RPMI8226 (cell line): ENCODE measurements at regions not wholly inside any gene's neighbourhood (a gene's known extent, or its start where the extent isn't known, plus 50 kb on each side); places are given as distances from the start of the nearest gene placed in this dataset.
"Not testable (repeated sequence)": the region's sequence is repeated elsewhere in the genome, so short reads cannot be mapped to it uniquely, and the experiment has no call there.

Experiments used
- DNase-seq: peaks from one replicate; pipeline ENCODE4 v3.0.0-alpha.2; 2015

DNA sequence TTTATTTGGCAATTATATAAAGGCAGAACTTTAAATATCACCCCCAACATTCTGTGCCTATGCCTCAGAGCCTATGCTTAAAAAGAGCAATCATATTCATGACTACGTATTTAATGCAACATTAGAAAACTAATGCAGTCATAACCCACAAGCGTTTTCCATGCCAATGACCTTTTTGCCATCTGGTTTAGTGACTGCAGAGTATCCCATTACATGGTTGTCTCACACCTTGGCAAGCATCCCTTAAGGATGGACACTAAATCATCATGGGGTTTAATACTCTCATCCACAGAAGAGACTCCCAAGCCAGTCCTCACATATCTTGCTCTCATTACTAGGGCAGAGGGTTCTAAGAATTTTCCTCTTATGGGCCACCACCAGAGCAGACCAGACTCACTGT lies 188.2 kb upstream of the PLGLB2 start:
- not testable (repeated sequence) for DNase-seq

GRCh38 chr2:87565116-87565515 lies 182.8 kb upstream of the PLGLB2 start:
- DNase-seq: not testable (repeated sequence)

GRCh38 chr2:87566531-87566930 lies 181.4 kb upstream of the PLGLB2 start:
- not testable (repeated sequence) for DNase-seq

- DNase-seq: not testable (repeated sequence)
These were observed 180.8 kb upstream of the PLGLB2 start for GRCh38 chr2:87567093-87567492.

DNA sequence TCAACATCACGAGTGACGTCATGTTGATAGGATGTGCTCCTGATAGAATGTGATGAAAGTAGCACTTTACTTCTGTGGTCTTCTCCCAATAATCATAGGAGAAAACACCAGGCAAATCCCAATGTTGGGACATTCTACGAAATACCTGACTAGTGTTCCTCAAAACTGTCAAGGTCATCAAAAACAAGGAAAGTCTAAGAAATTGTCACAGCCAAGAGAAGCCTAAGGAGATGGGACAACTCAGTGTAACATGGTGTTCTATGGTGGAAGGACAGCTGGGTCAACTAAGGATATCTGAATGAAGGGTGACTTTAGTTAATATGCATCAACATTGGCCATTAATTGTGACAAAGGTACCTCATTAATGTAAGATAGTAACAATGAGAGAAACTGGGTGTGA lies 180.0 kb upstream of the PLGLB2 start:
- DNase-seq: not testable (repeated sequence)

- DNase-seq: not testable (repeated sequence)
These were observed 179.2 kb upstream of the PLGLB2 start for GRCh38 chr2:87568554-87569278.

DNA sequence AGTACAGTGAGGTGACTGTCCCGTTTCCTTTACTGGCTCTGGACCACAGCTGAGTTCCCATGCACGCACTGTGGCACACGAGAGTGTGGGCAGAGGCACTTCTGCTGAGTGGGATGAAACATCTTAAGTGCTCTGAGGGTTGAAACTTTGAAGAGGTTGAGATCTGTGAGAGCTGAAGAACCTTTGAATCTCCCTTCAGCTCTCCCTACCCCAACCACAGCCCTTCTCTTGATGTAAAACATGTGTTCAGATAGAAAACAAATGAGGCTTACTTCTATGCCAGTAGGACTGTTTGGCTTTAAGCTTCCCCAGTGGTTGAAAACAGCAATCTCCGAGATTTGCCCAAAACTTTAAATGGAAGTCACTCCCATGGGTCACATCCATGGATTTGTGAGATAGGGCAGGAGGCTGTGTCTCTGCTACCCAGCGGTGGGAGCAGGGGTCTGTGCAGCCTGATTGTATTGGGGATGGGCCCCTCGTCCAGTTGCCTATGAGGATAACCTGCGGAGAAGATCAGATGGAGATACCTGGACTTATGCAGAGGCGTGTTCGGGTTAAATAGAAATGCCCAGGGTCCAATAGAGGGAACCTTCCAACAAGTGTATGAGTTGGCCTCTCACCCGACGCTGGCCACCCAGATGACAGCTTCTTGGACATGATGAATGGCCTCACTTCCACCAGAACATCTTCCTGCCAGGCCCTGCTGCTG lies 178.0 kb upstream of the PLGLB2 start:
- not testable (repeated sequence) for DNase-seq

- DNase-seq: not testable (repeated sequence)
These were observed 175.9 kb upstream of the PLGLB2 start for GRCh38 chr2:87571889-87572465.

GRCh38 chr2:87572906-87573305 lies 175.0 kb upstream of the PLGLB2 start:
- DNase-seq: not testable (repeated sequence)

GRCh38 chr2:87573386-87574192 lies 174.3 kb upstream of the PLGLB2 start:
- DNase-seq: not testable (repeated sequence)

- DNase-seq: not testable (repeated sequence)
These were observed 173.4 kb upstream of the PLGLB2 start for GRCh38 chr2:87574193-87575119.

DNA sequence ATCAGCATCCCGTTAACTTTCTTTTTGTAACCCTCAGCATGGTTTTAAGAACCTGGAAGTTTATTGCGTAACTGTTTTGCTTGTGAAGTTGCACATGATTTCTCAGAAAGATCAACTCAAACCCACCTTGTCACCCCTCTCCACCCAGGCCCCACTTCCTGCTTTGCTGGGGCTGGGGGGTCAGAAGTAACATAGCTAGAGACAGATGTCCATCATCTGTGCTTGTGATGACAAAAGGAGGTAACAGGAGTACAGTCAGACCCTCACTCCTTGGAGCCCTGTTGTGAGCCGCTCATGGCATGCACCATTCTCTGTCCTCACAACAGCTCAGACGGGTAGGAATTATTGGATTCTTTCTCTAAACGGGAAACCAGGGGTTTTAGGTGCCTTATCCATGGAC lies 172.7 kb upstream of the PLGLB2 start:
- not testable (repeated sequence) for DNase-seq

DNA sequence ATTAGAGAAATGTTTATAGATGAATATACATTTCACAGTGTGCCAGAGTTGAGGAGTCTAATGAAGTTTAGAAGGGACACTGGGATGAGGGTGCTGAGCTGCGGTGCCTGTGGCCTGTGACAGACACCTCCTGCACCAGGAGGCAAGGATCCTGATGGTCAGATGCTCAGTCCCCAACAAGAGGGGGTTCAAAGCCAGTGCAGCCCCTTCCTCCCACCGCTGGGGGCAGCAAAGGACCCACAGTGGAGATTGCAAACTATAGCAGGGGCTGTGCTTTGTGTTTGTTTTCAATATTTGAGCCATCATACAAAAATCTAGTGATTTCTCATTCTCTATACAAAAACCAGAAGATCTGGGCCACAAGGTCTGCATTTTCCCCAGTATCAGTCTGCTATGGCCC lies 170.5 kb upstream of the PLGLB2 start:
- DNase-seq: not testable (repeated sequence)

DNA sequence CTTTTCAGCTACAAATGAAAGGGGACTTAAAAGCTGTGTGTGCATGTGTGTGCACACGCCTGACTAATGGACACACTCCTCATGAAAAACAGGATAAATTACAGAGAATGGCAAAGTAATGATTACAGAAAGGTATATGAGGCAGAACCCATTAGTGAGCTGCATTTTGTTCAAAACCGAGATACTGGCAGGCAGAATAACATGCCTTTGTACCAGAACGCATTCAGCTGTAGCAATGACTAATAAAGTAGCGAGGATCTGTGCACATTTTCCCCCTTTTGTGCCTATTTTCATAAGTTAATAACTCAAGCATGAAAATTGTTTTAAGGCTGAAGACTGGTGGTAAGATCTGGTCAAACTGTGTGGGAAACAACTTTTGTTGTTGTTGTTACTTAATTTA lies 165.7 kb upstream of the PLGLB2 start:
- DNase-seq: not testable (repeated sequence)

GRCh38 chr2:87582579-87582978 lies 165.3 kb upstream of the PLGLB2 start:
- DNase-seq: not testable (repeated sequence)

DNA sequence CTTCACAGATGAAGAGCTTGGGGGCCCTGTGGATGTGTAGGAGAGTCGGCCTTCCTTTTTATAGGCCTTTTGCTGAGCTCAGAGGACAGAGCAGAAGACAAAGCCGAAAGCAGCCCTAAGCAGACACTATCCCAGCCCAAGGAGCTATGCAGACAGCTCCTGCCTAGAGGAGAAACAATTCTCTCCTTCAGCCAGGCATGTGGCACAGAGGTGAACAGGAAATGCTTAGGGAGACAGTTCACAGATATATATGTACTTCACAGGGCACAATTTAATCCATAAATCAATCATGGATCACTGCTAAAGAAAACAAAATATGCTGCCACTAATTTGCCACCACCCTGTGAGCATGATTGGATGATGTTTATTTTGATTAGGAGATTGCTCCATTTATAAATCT lies 164.5 kb upstream of the PLGLB2 start:
- not testable (repeated sequence) for DNase-seq

GRCh38 chr2:87583803-87584202 lies 164.1 kb upstream of the PLGLB2 start:
- not testable (repeated sequence) for DNase-seq

DNA sequence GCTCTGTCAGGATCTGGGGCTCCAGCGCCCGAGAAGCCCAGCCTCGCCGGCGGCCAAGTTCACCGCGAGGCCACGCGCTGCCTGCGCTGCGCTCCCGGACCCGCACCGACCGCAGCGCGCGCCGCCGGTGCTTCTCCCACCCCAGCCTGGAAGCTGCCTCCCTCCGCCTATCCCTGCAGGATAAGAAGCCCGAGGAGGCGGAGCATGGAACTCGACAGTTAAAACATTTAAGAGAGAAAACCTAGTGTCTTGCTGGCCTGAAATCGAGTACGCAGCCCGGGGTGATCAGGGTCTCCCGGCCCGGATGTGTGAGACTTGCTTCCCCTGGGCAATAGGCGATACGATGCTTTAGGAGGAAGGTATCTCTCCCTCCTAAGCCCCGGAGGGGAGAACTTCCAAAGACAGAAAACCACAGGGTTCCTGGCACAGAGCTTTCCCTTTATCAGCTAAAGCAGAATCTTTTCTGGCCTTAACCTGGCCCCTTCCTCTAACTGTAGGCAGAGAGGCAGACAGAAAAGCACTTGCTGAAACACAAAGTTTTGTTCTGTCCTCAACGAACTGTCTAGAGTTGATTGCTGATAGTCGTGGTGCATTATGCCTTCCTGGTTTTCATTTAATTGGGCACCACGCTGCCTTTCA lies 163.5 kb upstream of the PLGLB2 start:
- DNase-seq: not testable (repeated sequence)

- DNase-seq: not testable (repeated sequence)
These were observed 160.0 kb upstream of the PLGLB2 start for GRCh38 chr2:87587934-87588333.

DNA sequence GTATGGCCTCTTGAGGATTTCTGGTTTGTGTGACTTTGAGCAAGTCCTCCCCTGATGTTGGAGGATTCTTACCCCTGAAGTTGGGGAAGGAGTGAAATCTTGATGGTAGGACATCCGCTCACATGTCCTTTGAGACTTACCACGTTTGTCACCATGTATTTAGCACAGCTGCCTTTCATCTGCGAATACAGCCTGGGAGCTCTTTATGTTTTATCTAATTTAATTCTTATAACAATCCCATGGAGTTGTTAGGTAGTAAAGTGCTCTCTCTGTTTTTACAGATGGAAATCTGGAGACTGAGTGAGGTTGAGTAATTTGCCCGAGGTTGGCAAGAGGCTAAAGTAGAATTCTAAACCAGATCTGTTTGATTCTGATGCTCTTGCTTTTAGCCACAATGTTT lies 154.9 kb upstream of the PLGLB2 start:
- not testable (repeated sequence) for DNase-seq
